IMR-90 (cell line): ENCODE measurements at regions not wholly inside any gene's neighbourhood (a gene's known extent, or its start where the extent isn't known, plus 50 kb on each side); places are given as distances from the start of the nearest gene placed in this dataset.

Experiments
- BHLHE40 ChIP-seq: fragments of 150-350 bp; IDR thresholded peaks from 2 replicates; pipeline ENCODE4 v1.6.1; 2016; ENCODE audit warnings: mild to moderate bottlenecking, low read depth, low read length
- CEBPB ChIP-seq: IDR thresholded peaks from 2 replicates; pipeline ENCODE4 v1.6.1; 2012; ENCODE audit warnings: low read depth, low read length, improper control_type of control experiment
- CHD1 ChIP-seq: IDR thresholded peaks from 2 replicates; pipeline ENCODE4 v1.6.1; 2012; ENCODE audit warnings: low read depth, low read length, improper control_type of control experiment
- ELK1 ChIP-seq: fragments of 150-350 bp; IDR thresholded peaks from 2 replicates; pipeline ENCODE4 v1.6.1; 2016; ENCODE audit warnings: low read depth, mild to moderate bottlenecking, low read length, moderate library complexity, borderline replicate concordance
- FOS ChIP-seq: fragments of 150-350 bp; IDR thresholded peaks from 2 replicates; pipeline ENCODE4 v1.6.1; 2016; ENCODE audit warnings: low read depth, low read length
- MAFK ChIP-seq: IDR thresholded peaks from 2 replicates; pipeline ENCODE4 v1.6.1; 2012; ENCODE audit warnings: low read depth, low read length, improper control_type of control experiment
- MXI1 ChIP-seq: IDR thresholded peaks from 2 replicates; pipeline ENCODE4 v1.6.1; 2012; ENCODE audit warnings: low read depth, mild to moderate bottlenecking, low read length, moderate library complexity, borderline replicate concordance
- POLR2A ChIP-seq: IDR thresholded peaks from 2 replicates; pipeline ENCODE4 v1.6.1; 2012; ENCODE audit warnings: mild to moderate bottlenecking, low read depth, low read length
- RAD21 ChIP-seq: IDR thresholded peaks from 2 replicates; pipeline ENCODE4 v1.6.1; 2012; ENCODE audit warnings: low read length, improper control_type of control experiment
- RCOR1 ChIP-seq: IDR thresholded peaks from 2 replicates; pipeline ENCODE4 v1.6.1; 2012; ENCODE audit warnings: mild to moderate bottlenecking, low read length, improper control_type of control experiment; ENCODE audit not compliant: insufficient replicate concordance
- RFX5 ChIP-seq: IDR thresholded peaks from 2 replicates; pipeline ENCODE4 v1.8.0; 2012; ENCODE audit warnings: low read depth, mild to moderate bottlenecking, low read length, moderate library complexity
- USF2 ChIP-seq: fragments of 150-350 bp; IDR thresholded peaks from 2 replicates; pipeline ENCODE4 v1.6.1; 2017; ENCODE audit warnings: mild to moderate bottlenecking, antibody characterized with exemption, low read length, low read depth
- TF ChIP-seq, protein P1 (sequence below): conservative IDR thresholded peaks from 2 replicates; pipeline ENCODE4 v1.5.1; 2012; ENCODE audit warnings: mild to moderate bottlenecking, low read depth, low read length, improper control_type of control experiment

DNA sequence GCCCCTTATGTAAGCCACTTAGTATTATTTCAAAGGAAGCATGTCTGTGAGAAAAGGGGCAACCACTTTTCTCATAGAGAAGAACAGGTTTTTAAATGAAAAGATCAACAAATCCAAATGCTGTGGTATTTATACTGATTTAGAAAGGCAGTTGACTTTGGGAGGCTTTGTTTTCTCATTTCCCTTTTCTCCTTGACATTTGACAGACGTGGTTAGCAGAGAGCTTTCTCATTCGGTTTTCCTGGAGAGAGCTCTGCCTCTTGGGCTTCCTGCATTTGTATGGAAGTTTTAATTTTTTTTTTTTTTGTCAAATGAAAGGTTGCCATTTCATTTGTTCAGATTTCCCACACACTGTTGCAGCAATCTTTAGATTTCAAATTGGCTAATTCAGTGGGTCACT, 62.5 kb downstream of the EXOSC2 start:
- TF ChIP-seq, protein P1, sequence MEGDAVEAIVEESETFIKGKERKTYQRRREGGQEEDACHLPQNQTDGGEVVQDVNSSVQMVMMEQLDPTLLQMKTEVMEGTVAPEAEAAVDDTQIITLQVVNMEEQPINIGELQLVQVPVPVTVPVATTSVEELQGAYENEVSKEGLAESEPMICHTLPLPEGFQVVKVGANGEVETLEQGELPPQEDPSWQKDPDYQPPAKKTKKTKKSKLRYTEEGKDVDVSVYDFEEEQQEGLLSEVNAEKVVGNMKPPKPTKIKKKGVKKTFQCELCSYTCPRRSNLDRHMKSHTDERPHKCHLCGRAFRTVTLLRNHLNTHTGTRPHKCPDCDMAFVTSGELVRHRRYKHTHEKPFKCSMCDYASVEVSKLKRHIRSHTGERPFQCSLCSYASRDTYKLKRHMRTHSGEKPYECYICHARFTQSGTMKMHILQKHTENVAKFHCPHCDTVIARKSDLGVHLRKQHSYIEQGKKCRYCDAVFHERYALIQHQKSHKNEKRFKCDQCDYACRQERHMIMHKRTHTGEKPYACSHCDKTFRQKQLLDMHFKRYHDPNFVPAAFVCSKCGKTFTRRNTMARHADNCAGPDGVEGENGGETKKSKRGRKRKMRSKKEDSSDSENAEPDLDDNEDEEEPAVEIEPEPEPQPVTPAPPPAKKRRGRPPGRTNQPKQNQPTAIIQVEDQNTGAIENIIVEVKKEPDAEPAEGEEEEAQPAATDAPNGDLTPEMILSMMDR: no peak
- TF ChIP-seq POLR2A: no peak
- no peak for TF ChIP-seq RAD21
- TF ChIP-seq RFX5: no peak
- no peak for TF ChIP-seq USF2
- TF ChIP-seq CEBPB: no peak
- no peak for TF ChIP-seq CHD1
- no peak for TF ChIP-seq FOS
- TF ChIP-seq MXI1: no peak
- no peak for TF ChIP-seq RCOR1
- TF ChIP-seq BHLHE40: no peak
- TF ChIP-seq ELK1: no peak
- TF ChIP-seq MAFK: no peak
